H9 (cell line): ENCODE measurements at regions not wholly inside any gene's neighbourhood (a gene's known extent, or its start where the extent isn't known, plus 50 kb on each side); places are given as distances from the start of the nearest gene placed in this dataset.

ENCODE experiments used
- DNase-seq: peaks from one replicate; pipeline ENCODE4 v3.0.0-alpha.2; 2017
- H2AFZ ChIP-seq: one replicate; pipeline ENCODE4 v1.6.1; 2013; ENCODE audit warnings: mild to moderate bottlenecking, low read length, control low read depth, moderate library complexity
- H2AK5ac ChIP-seq: 2 replicates; pipeline ENCODE4 v1.6.1; 2013; ENCODE audit warnings: low read length, control low read depth, mixed read lengths; ENCODE audit not compliant: insufficient read length
- H2BK120ac ChIP-seq: one replicate; pipeline ENCODE4 v1.6.1; 2013; ENCODE audit warnings: low read depth, mild to moderate bottlenecking, low read length, control low read depth, inconsistent platforms; ENCODE audit not compliant: poor library complexity, severe bottlenecking
- H2BK12ac ChIP-seq: 2 replicates; pipeline ENCODE4 v1.6.1; 2013; ENCODE audit warnings: low read length, control low read depth, mixed read lengths, low read depth; ENCODE audit not compliant: insufficient read length
- H2BK15ac ChIP-seq: 2 replicates; pipeline ENCODE4 v1.6.1; 2013; ENCODE audit warnings: low read depth, low read length, control low read depth
- H2BK20ac ChIP-seq: one replicate; pipeline ENCODE4 v1.6.1; 2013; ENCODE audit warnings: low read depth, mild to moderate bottlenecking, low read length, control low read depth, inconsistent platforms; ENCODE audit not compliant: poor library complexity, severe bottlenecking
- H2BK5ac ChIP-seq: 2 replicates; pipeline ENCODE4 v1.6.1; 2013; ENCODE audit warnings: low read length, control low read depth, mixed read lengths; ENCODE audit not compliant: insufficient read length
- H3K14ac ChIP-seq: 2 replicates; pipeline ENCODE4 v1.6.1; 2013; ENCODE audit warnings: low read length, control low read depth; ENCODE audit not compliant: insufficient read depth
- H3K18ac ChIP-seq: 2 replicates; pipeline ENCODE4 v1.6.1; 2013; ENCODE audit warnings: low read depth, mild to moderate bottlenecking, mixed read lengths, low read length, control low read depth; ENCODE audit not compliant: insufficient read length
- H3K23ac ChIP-seq: 2 replicates; pipeline ENCODE4 v1.6.1; 2013; ENCODE audit warnings: low read length, control low read depth, mixed read lengths, low read depth; ENCODE audit not compliant: insufficient read length
- H3K23me2 ChIP-seq: 2 replicates; pipeline ENCODE4 v1.6.1; 2013; ENCODE audit warnings: low read depth, mild to moderate bottlenecking, mixed read lengths, low read length, control low read depth; ENCODE audit not compliant: insufficient read length, poor library complexity, severe bottlenecking
- H3K27ac ChIP-seq: 2 replicates; pipeline ENCODE4 v1.5.1; 2013; ENCODE audit warnings: low read length, control low read depth, mixed read lengths, low read depth; ENCODE audit not compliant: insufficient read length
- H3K27me3 ChIP-seq: 2 replicates; pipeline ENCODE4 v1.6.1; 2013; ENCODE audit warnings: low read length, control low read depth, inconsistent platforms; ENCODE audit not compliant: insufficient read depth
- H3K4ac ChIP-seq: 2 replicates; pipeline ENCODE4 v1.6.1; 2013; ENCODE audit warnings: low read depth, mild to moderate bottlenecking, control low read depth, inconsistent platforms, low read length, moderate library complexity
- H3K4me1 ChIP-seq: 2 replicates; pipeline ENCODE4 v1.6.1; 2013; ENCODE audit warnings: low read length, control low read depth, inconsistent platforms; ENCODE audit not compliant: insufficient read depth
- H3K4me2 ChIP-seq: 2 replicates; pipeline ENCODE4 v1.6.1; 2013; ENCODE audit warnings: low read length, control low read depth, mixed read lengths; ENCODE audit not compliant: insufficient read length, insufficient read depth
- H3K56ac ChIP-seq: 2 replicates; pipeline ENCODE4 v1.6.1; 2013; ENCODE audit warnings: low read depth, mild to moderate bottlenecking, mixed read lengths, low read length, control low read depth; ENCODE audit not compliant: insufficient read length
- H3K79me1 ChIP-seq: 2 replicates; pipeline ENCODE4 v1.6.1; 2013; ENCODE audit warnings: low read depth, mild to moderate bottlenecking, moderate library complexity, low read length, control low read depth, inconsistent platforms; ENCODE audit not compliant: insufficient read depth, poor library complexity, severe bottlenecking
- H3K79me2 ChIP-seq: 2 replicates; pipeline ENCODE4 v1.6.1; 2013; ENCODE audit warnings: low read length, control low read depth, inconsistent platforms; ENCODE audit not compliant: insufficient read depth
- H3K9ac ChIP-seq: 2 replicates; pipeline ENCODE4 v1.6.1; 2013; ENCODE audit warnings: low read length, control low read depth, mixed read lengths; ENCODE audit not compliant: insufficient read length; ENCODE audit errors: extremely low read depth
- H3K9me3 ChIP-seq: one replicate; pipeline ENCODE4 v1.6.1; 2013; ENCODE audit warnings: low read depth, low read length, inconsistent platforms; ENCODE audit not compliant: control insufficient read depth
- H3T11ph ChIP-seq: one replicate; pipeline ENCODE4 v1.6.1; 2013; ENCODE audit warnings: mild to moderate bottlenecking, low read length, control low read depth, inconsistent platforms
- H4K20me1 ChIP-seq: one replicate; pipeline ENCODE4 v1.6.1; 2013; ENCODE audit not compliant: control insufficient read depth, insufficient read length, insufficient read depth
- H4K5ac ChIP-seq: 2 replicates; pipeline ENCODE4 v1.6.1; 2013; ENCODE audit warnings: low read depth, mild to moderate bottlenecking, mixed read lengths, low read length, control low read depth; ENCODE audit not compliant: insufficient read length
- H4K8ac ChIP-seq: replicated peaks from 2 replicates; pipeline ENCODE4 v1.6.1; 2013; ENCODE audit warnings: low read length, control low read depth, mixed read lengths, low read depth; ENCODE audit not compliant: insufficient read length
- H4K91ac ChIP-seq: 2 replicates; pipeline ENCODE4 v1.6.1; 2013; ENCODE audit warnings: low read depth, mild to moderate bottlenecking, moderate library complexity, mixed read lengths, low read length, control low read depth; ENCODE audit not compliant: insufficient read length
- H3K27ac Mint-ChIP-seq, 3 experiments: 2 replicates in 2 of 3; 3 replicates in 1 of 3; pipeline ENCODE4 v1.8.0; 2020 to 2021; ENCODE audit warnings: mixed read lengths in 3 of 3, mild to moderate bottlenecking in 1 of 3, moderate library complexity in 1 of 3
- H3K27me3 Mint-ChIP-seq: 2 replicates; pipeline ENCODE4 v1.8.0; 2021; ENCODE audit warnings: low read depth, mild to moderate bottlenecking, moderate library complexity, mixed read lengths
- H3K36me3 Mint-ChIP-seq, 3 experiments: 2 replicates in 2 of 3; 3 replicates in 1 of 3; pipeline ENCODE4 v1.8.0; 2020 to 2021; ENCODE audit warnings: low read depth in 3 of 3, mixed read lengths in 3 of 3; ENCODE audit not compliant: insufficient read depth in 1 of 3
- H3K4me1 Mint-ChIP-seq, 2 experiments: 2 replicates each; pipeline ENCODE4 v1.8.0; 2020; ENCODE audit warnings: mixed read lengths in 2 of 2
- H3K4me3 Mint-ChIP-seq, 2 experiments: 2 replicates in 1 of 2; 3 replicates in 1 of 2; pipeline ENCODE4 v1.8.0; 2020 to 2021; ENCODE audit warnings: mild to moderate bottlenecking in 2 of 2, mixed read lengths in 2 of 2, moderate library complexity in 1 of 2
- H3K9me3 Mint-ChIP-seq, 2 experiments: 2 replicates in 1 of 2; 3 replicates in 1 of 2; pipeline ENCODE4 v1.8.0; 2020; ENCODE audit warnings: mild to moderate bottlenecking in 2 of 2, mixed read lengths in 2 of 2, moderate library complexity in 1 of 2
- CTCF ChIP-seq: fragments of 200-600 bp; sonication (generic); conservative IDR thresholded peaks from 3 replicates; pipeline ENCODE4 v1.8.0; 2021; ENCODE audit warnings: antibody characterized with exemption, mild to moderate bottlenecking
- WGBS: extraction: QIAGEN DNeasy Blood & Tissue Kit; methylation state at CpG from one replicate; pipeline ENCODE4 v1.1.7; 2013; ENCODE audit warnings: missing lambda C conversion rate, low lambda C conversion rate, mixed read lengths; ENCODE audit not compliant: insufficient read length; ENCODE audit errors: extremely low coverage; 5-methylcytosine and 5-hydroxymethylcytosine counted together

GRCh38 chr2:59932341-59932740 is 621.1 kb downstream of the BCL11A start:
- DNase-seq = peak; percentile 52
- no peaks in the 10 kb centered on the region for H3K36me3 Mint-ChIP-seq
- no peak overlapping the region for H3K4me2 ChIP-seq

More at GRCh38 chr2:59932341-59932740, 621.1 kb downstream of the BCL11A start:
- no peak overlapping the region for H3K23ac ChIP-seq
- no peak overlapping the region for H2BK5ac ChIP-seq
- no peak overlapping the region for H4K5ac ChIP-seq
- Mint-ChIP-seq H3K4me3 (no peak overlapping the region), H3K27ac (no peak overlapping the region), H3K27me3 (no peaks in the 10 kb centered on the region), H3K4me1 (peaks cover 5% of the 10 kb centered on the region in 2 experiments), H3K9me3 (no peaks in the 10 kb centered on the region)
- no peak overlapping the region for H2BK12ac ChIP-seq
- no peaks in the 10 kb centered on the region for H3K23me2 ChIP-seq
- no peaks in the 10 kb centered on the region for H3K79me1 ChIP-seq
- no peaks in the 10 kb centered on the region for H4K20me1 ChIP-seq
- no peak overlapping the region for H3K18ac ChIP-seq
- WGBS = no CpG with 5 or more reads among the region's 5 CpGs
- H2AK5ac ChIP-seq = no peak overlapping the region
- no peak overlapping the region for H4K8ac ChIP-seq
- no peak overlapping the region for H4K91ac ChIP-seq
- H3K4ac ChIP-seq = no peak overlapping the region
- no peak overlapping the region for H3K14ac ChIP-seq
- H3K79me2 ChIP-seq = no peaks in the 10 kb centered on the region
- no peak overlapping the region for H3K9ac ChIP-seq
- no peaks in the 10 kb centered on the region for H3K9me3 ChIP-seq
- no peak overlapping the region for H2BK15ac ChIP-seq
- no peaks in the 10 kb centered on the region; the same call in 1 of the 2 replicates for H3K4me1 ChIP-seq
- H2AFZ ChIP-seq = no peak overlapping the region
- no peak overlapping the region for H3K27ac ChIP-seq
- H2BK20ac ChIP-seq = no peak overlapping the region
- TF ChIP-seq CTCF = peak; percentile 68
- H3K56ac ChIP-seq = no peak overlapping the region
- H3K27me3 ChIP-seq = no peaks in the 10 kb centered on the region
- no peak overlapping the region for H2BK120ac ChIP-seq
- no peak overlapping the region for H3T11ph ChIP-seq
